ENCODE measurements at regions not wholly inside any gene's neighbourhood (a gene's known extent, or its start where the extent isn't known, plus 50 kb on each side); places are given as distances from the start of the nearest gene placed in this dataset.
"Not testable (repeated sequence)": the region's sequence is repeated elsewhere in the genome, so short reads cannot be mapped to it uniquely, and the experiment has no call there.

GRCh38 chr6:4725136-4725760 lies 51.0 kb upstream of the CDYL start:
- H3K4me3 ChIP-seq (ENCODE audit: low read length) = not testable (repeated sequence)

GRCh38 chr6:4724727-4725126 lies 51.5 kb upstream of the CDYL start:
- DNase-seq (ENCODE audit: low read depth); H3K4me3 ChIP-seq (ENCODE audit: low read length): not testable (repeated sequence)

More at GRCh38 chr6:4725136-4725760, 51.0 kb upstream of the CDYL start:
- not testable (repeated sequence) for DNase-seq (ENCODE audit: low read depth)

- TF ChIP-seq CTCF (IDR thresholded peaks at IDR 0.05; ENCODE audit: insufficient read depth, low read depth, low read length, missing control alignments) = no peak
- no peak overlapping the region for H3K4me3 ChIP-seq (ENCODE audit: low read length)
- DNase-seq (ENCODE audit: low read depth) = no peak
Measured at GRCh38 chr6:4723383-4723782, 52.8 kb upstream of the CDYL start.

- not testable (repeated sequence) for DNase-seq (ENCODE audit: low read depth); H3K4me3 ChIP-seq (ENCODE audit: low read length)
Measured at GRCh38 chr6:4721368-4721767, 54.8 kb upstream of the CDYL start.

GRCh38 chr6:4719491-4719890 lies 56.7 kb upstream of the CDYL start:
- H3K4me3 ChIP-seq (ENCODE audit: low read length) = no peak overlapping the region
- DNase-seq (ENCODE audit: low read depth) = no peak
- no peak for TF ChIP-seq CTCF (IDR thresholded peaks at IDR 0.05; ENCODE audit: insufficient read depth, low read depth, low read length, missing control alignments)

GRCh38 chr6:4717856-4718255 lies 58.3 kb upstream of the CDYL start:
- H3K4me3 ChIP-seq (ENCODE audit: low read length) = no peak overlapping the region
- no peak for DNase-seq (ENCODE audit: low read depth)
- no peak for TF ChIP-seq CTCF (IDR thresholded peaks at IDR 0.05; ENCODE audit: insufficient read depth, low read depth, low read length, missing control alignments)

- no peak overlapping the region for H3K4me3 ChIP-seq (ENCODE audit: low read length)
- DNase-seq (ENCODE audit: low read depth) = no peak
- no peak for TF ChIP-seq CTCF (IDR thresholded peaks at IDR 0.05; ENCODE audit: insufficient read depth, low read depth, low read length, missing control alignments)
Measured at GRCh38 chr6:4717124-4717523, 59.1 kb upstream of the CDYL start.

GRCh38 chr6:4714961-4715501 lies 61.2 kb upstream of the CDYL start:
- DNase-seq (ENCODE audit: low read depth) = peak; percentile 78
- no peak overlapping the region for H3K4me3 ChIP-seq (ENCODE audit: low read length)
- TF ChIP-seq CTCF (IDR thresholded peaks at IDR 0.05; ENCODE audit: insufficient read depth, low read depth, low read length, missing control alignments) = no peak

Measured in epithelial cell of esophagus (primary cell).